IMR-90 (cell line): ENCODE measurements at regions not wholly inside any gene's neighbourhood (a gene's known extent, or its start where the extent isn't known, plus 50 kb on each side); places are given as distances from the start of the nearest gene placed in this dataset.

Experiments
- ATAC-seq: fragments of 200-7000 bp; cut with Tn5 transposase; 2 replicates; pipeline ENCODE4 v1.9.1; 2020; ENCODE audit warnings: low read depth, mild to moderate bottlenecking, moderate library complexity
- BruUV-seq: library from RNA; stranded (reverse); fragments of 400-500 nt; replicated peaks from 2 replicates; lab custom pipeline; 2021; lab: Mats Ljungman, UMichigan
- CTCF ChIA-PET: fragments of 300-600 bp; formaldehyde crosslinking; extraction: SDS; loops from one replicate; lab custom pipeline; 2021; ENCODE audit warnings: antibody characterized with exemption; lab: Yijun Ruan, JAX
- POLR2A ChIA-PET: fragments of 300-600 bp; sonication (Branson Sonifier 250); formaldehyde crosslinking; loops from one replicate; lab custom pipeline; 2022; ENCODE audit warnings: antibody characterized with exemption; ENCODE audit not compliant: unreplicated experiment; lab: Charles Lee
- DNase-seq: peaks from one replicate; pipeline ENCODE4 v3.0.0; 2013
- H2AFZ ChIP-seq: replicated peaks from 2 replicates; pipeline ENCODE3; 2013; ENCODE audit warnings: low read length, mild to moderate bottlenecking; ENCODE audit not compliant: poor library complexity
- H2AK5ac ChIP-seq: 2 replicates; pipeline ENCODE4 v1.6.1; 2013; ENCODE audit warnings: low read depth, low read length, inconsistent platforms
- H2AK9ac ChIP-seq: replicated peaks from 2 replicates; pipeline ENCODE3; 2013; ENCODE audit warnings: mild to moderate bottlenecking, low read depth, low read length, moderate library complexity; ENCODE audit not compliant: poor library complexity
- H2BK120ac ChIP-seq: 2 replicates; pipeline ENCODE4 v1.6.1; 2013; ENCODE audit warnings: low read depth, low read length, inconsistent platforms
- H2BK15ac ChIP-seq: 3 replicates; pipeline ENCODE4 v1.6.1; 2013; ENCODE audit warnings: low read depth, low read length, inconsistent platforms
- H2BK20ac ChIP-seq: 2 replicates; pipeline ENCODE4 v1.6.1; 2013; ENCODE audit warnings: low read depth, mild to moderate bottlenecking, inconsistent platforms, low read length, moderate library complexity
- H2BK5ac ChIP-seq: 2 replicates; pipeline ENCODE4 v1.6.1; 2013; ENCODE audit warnings: mild to moderate bottlenecking, low read depth, low read length, inconsistent platforms; ENCODE audit not compliant: poor library complexity, severe bottlenecking
- H3K14ac ChIP-seq: replicated peaks from 2 replicates; pipeline ENCODE4 v1.6.1; 2013; ENCODE audit warnings: low read depth, low read length, inconsistent platforms
- H3K18ac ChIP-seq: 2 replicates; pipeline ENCODE4 v1.6.1; 2013; ENCODE audit warnings: low read depth, low read length, control low read depth
- H3K23ac ChIP-seq: 2 replicates; pipeline ENCODE4 v1.6.1; 2013; ENCODE audit warnings: low read depth, low read length, inconsistent platforms
- H3K27ac ChIP-seq: 2 replicates; pipeline ENCODE4 v1.5.1; 2013; ENCODE audit warnings: mild to moderate bottlenecking, control low read depth, low read length; ENCODE audit not compliant: insufficient read depth
- H3K27me3 ChIP-seq: 2 replicates; pipeline ENCODE4 v1.6.1; 2013; ENCODE audit warnings: low read length; ENCODE audit not compliant: control insufficient read depth, insufficient read depth
- H3K36me3 ChIP-seq: 2 replicates; pipeline ENCODE4 v1.6.1; 2013; ENCODE audit warnings: low read length, mixed read lengths; ENCODE audit not compliant: control insufficient read depth, insufficient read depth
- H3K4ac ChIP-seq: 2 replicates; pipeline ENCODE4 v1.6.1; 2013; ENCODE audit warnings: low read depth, low read length, inconsistent platforms
- H3K4me1 ChIP-seq: 2 replicates; pipeline ENCODE4 v1.6.1; 2013; ENCODE audit warnings: low read length, mixed read lengths; ENCODE audit not compliant: control insufficient read depth, insufficient read depth
- H3K4me2 ChIP-seq: 2 replicates; pipeline ENCODE4 v1.6.1; 2013; ENCODE audit warnings: low read depth, mild to moderate bottlenecking, control low read depth, low read length, moderate library complexity
- H3K4me3 ChIP-seq: 2 replicates; pipeline ENCODE4 v1.5.1; 2013; ENCODE audit warnings: low read depth, mild to moderate bottlenecking, control low read depth, low read length, moderate library complexity; ENCODE audit not compliant: insufficient read depth
- H3K56ac ChIP-seq: 2 replicates; pipeline ENCODE4 v1.6.1; 2013; ENCODE audit warnings: low read length, inconsistent platforms; ENCODE audit not compliant: insufficient read depth; ENCODE audit errors: extremely low read depth
- H3K79me1 ChIP-seq, 2 experiments: 2 replicates each; pipeline ENCODE4 v1.6.1; 2013; ENCODE audit warnings: low read length in 2 of 2, inconsistent platforms in 1 of 2, low read depth in 1 of 2
- H3K9ac ChIP-seq: 2 replicates; pipeline ENCODE4 v1.6.1; 2013; ENCODE audit warnings: low read depth, low read length, control low read depth
- H3K9me1 ChIP-seq: 2 replicates; pipeline ENCODE4 v1.6.1; 2013; ENCODE audit warnings: low read length, inconsistent platforms; ENCODE audit not compliant: insufficient read depth
- H3K9me3 ChIP-seq: 2 replicates; pipeline ENCODE4 v1.6.1; 2013; ENCODE audit warnings: low read length; ENCODE audit not compliant: control insufficient read depth, insufficient read depth
- H4K20me1 ChIP-seq: 2 replicates; pipeline ENCODE4 v1.6.1; 2013; ENCODE audit warnings: low read length, inconsistent platforms; ENCODE audit not compliant: insufficient read depth
- H4K5ac ChIP-seq: 2 replicates; pipeline ENCODE4 v1.6.1; 2013; ENCODE audit warnings: mild to moderate bottlenecking, low read depth, low read length, control low read depth
- H4K8ac ChIP-seq, 2 experiments: 2 replicates each; pipeline ENCODE4 v1.6.1; 2013; ENCODE audit warnings: low read depth in 2 of 2, low read length in 2 of 2, control low read depth in 1 of 2, inconsistent platforms in 1 of 2
- H4K91ac ChIP-seq: 2 replicates; pipeline ENCODE4 v1.6.1; 2013; ENCODE audit warnings: low read depth, low read length, inconsistent platforms; ENCODE audit not compliant: insufficient read depth
- BHLHE40 ChIP-seq: fragments of 150-350 bp; IDR thresholded peaks from 2 replicates; pipeline ENCODE4 v1.6.1; 2016; ENCODE audit warnings: mild to moderate bottlenecking, low read depth, low read length
- CEBPB ChIP-seq: IDR thresholded peaks from 2 replicates; pipeline ENCODE4 v1.6.1; 2012; ENCODE audit warnings: low read depth, low read length, improper control_type of control experiment
- CHD1 ChIP-seq: IDR thresholded peaks from 2 replicates; pipeline ENCODE4 v1.6.1; 2012; ENCODE audit warnings: low read depth, low read length, improper control_type of control experiment
- CTCF ChIP-seq: conservative IDR thresholded peaks from 2 replicates; pipeline ENCODE4 v1.5.1; 2012; ENCODE audit warnings: mild to moderate bottlenecking, low read depth, low read length, improper control_type of control experiment
- FOS ChIP-seq: fragments of 150-350 bp; IDR thresholded peaks from 2 replicates; pipeline ENCODE4 v1.6.1; 2016; ENCODE audit warnings: low read depth, low read length
- MAFK ChIP-seq: IDR thresholded peaks from 2 replicates; pipeline ENCODE4 v1.6.1; 2012; ENCODE audit warnings: low read depth, low read length, improper control_type of control experiment
- MAZ ChIP-seq: IDR thresholded peaks from 2 replicates; pipeline ENCODE4 v1.6.1; 2012; ENCODE audit warnings: low read depth, mild to moderate bottlenecking, low read length, improper control_type of control experiment, moderate library complexity, borderline replicate concordance
- POLR2A ChIP-seq: IDR thresholded peaks from 2 replicates; pipeline ENCODE4 v1.6.1; 2012; ENCODE audit warnings: mild to moderate bottlenecking, low read depth, low read length
- RCOR1 ChIP-seq: IDR thresholded peaks from 2 replicates; pipeline ENCODE4 v1.6.1; 2012; ENCODE audit warnings: mild to moderate bottlenecking, low read length, improper control_type of control experiment; ENCODE audit not compliant: insufficient replicate concordance
- RFX5 ChIP-seq: IDR thresholded peaks from 2 replicates; pipeline ENCODE4 v1.8.0; 2012; ENCODE audit warnings: low read depth, mild to moderate bottlenecking, low read length, moderate library complexity
- WGBS, 2 experiments: methylation state at CpG; one replicate each; pipeline versions ENCODE4 v1.1.5 to v1.1.7; 2013; ENCODE audit warnings: missing lambda C conversion rate in 2 of 2; ENCODE audit not compliant: insufficient read length in 1 of 2; ENCODE audit errors: extremely low coverage in 2 of 2; 5-methylcytosine and 5-hydroxymethylcytosine counted together
- dilution Hi-C: fragments of 300-500 bp; cut with HindIII; formaldehyde crosslinking; loops from one replicate; pipeline ENCODE4 v1.14.3; 2018; ENCODE audit warnings: low sequenced_read_pairs; ENCODE audit not compliant: unreplicated experiment
- in situ Hi-C: fragments of 300-500 bp; cut with MboI; formaldehyde crosslinking; loops from 3 replicates; pipeline ENCODE4 v1.14.3; 2019; ENCODE audit warnings: low sequenced_read_pairs, inconsistent platforms, mixed read lengths
- intact Hi-C: fragments of 100-400 bp; cut with micrococcal nuclease; formaldehyde crosslinking; loops from 2 replicates; pipeline ENCODE4 v1.10.0; 2022
- TF ChIP-seq, protein P1 (sequence below): fragments of 150-350 bp; IDR thresholded peaks from 2 replicates; pipeline ENCODE4 v1.6.1; 2016; ENCODE audit warnings: low read depth, mild to moderate bottlenecking, low read length, moderate library complexity, borderline replicate concordance

- Histone ChIP-seq H3K27ac (no peak overlapping the region), H3K36me3 (no peaks in the 10 kb centered on the region), H2AFZ (no peak overlapping the region), H4K8ac (no peak overlapping the region), H4K91ac (no peak overlapping the region), H3K56ac (no peak overlapping the region), H3K27me3 (no peaks in the 10 kb centered on the region; the same call in 1 of the 2 replicates), H2AK9ac (no peak overlapping the region), H3K9ac (no peak overlapping the region), H3K4ac (no peak overlapping the region), H3K14ac (no peak overlapping the region), H2BK120ac (no peak overlapping the region), H3K18ac (no peak overlapping the region), H2BK5ac (no peak overlapping the region), H2BK20ac (no peak overlapping the region), H3K4me3 (no peak overlapping the region), H2BK15ac (no peak overlapping the region), H3K4me1 (no peaks in the 10 kb centered on the region), H3K9me1 (no peaks in the 10 kb centered on the region), H3K23ac (no peak overlapping the region), H3K79me1 (no peaks in the 10 kb centered on the region), H3K9me3 (no peaks in the 10 kb centered on the region), H4K20me1 (no peaks in the 10 kb centered on the region), H4K5ac (no peak overlapping the region), H3K4me2 (no peak overlapping the region), H2AK5ac (no peak overlapping the region)
- TF ChIP-seq CTCF (no peak), MAFK (no peak), RCOR1 (no peak), CHD1 (no peak), CEBPB (no peak), MAZ (no peak), RFX5 (no peak), FOS (no peak), BHLHE40 (no peak), POLR2A (no peak)
- TF ChIP-seq, protein P1, sequence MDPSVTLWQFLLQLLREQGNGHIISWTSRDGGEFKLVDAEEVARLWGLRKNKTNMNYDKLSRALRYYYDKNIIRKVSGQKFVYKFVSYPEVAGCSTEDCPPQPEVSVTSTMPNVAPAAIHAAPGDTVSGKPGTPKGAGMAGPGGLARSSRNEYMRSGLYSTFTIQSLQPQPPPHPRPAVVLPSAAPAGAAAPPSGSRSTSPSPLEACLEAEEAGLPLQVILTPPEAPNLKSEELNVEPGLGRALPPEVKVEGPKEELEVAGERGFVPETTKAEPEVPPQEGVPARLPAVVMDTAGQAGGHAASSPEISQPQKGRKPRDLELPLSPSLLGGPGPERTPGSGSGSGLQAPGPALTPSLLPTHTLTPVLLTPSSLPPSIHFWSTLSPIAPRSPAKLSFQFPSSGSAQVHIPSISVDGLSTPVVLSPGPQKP: no peak
- no CpG with 5 or more reads among the region's 4 CpGs for WGBS, 2 experiments
- ChIA-PET CTCF (no interaction called here), POLR2A (no interaction called here)
- intact Hi-C loops (no loop called here), dilution Hi-C loops (no loop called here), in situ Hi-C loops (no loop called here)
- no TSS peak for BruUV-seq
- no peak for DNase-seq
- ATAC-seq: no peak
Observed at GRCh38 chr9:90307167-90307833, 335.3 kb downstream of the DIRAS2 start.
